HG03342 (cell line): ENCODE measurements at regions not wholly inside any gene's neighbourhood (a gene's known extent, or its start where the extent isn't known, plus 50 kb on each side); places are given as distances from the start of the nearest gene placed in this dataset.
A peak's percentile ranks its signal among the peaks of the same experiment; 100 is the strongest.

Experiments used
- ATAC-seq: cut with Tn5 transposase; IDR thresholded peaks from one replicate; pipeline ENCODE4 v1.9.1; 2021; ENCODE audit warnings: mild to moderate bottlenecking, moderate library complexity; ENCODE audit not compliant: unreplicated experiment

DNA sequence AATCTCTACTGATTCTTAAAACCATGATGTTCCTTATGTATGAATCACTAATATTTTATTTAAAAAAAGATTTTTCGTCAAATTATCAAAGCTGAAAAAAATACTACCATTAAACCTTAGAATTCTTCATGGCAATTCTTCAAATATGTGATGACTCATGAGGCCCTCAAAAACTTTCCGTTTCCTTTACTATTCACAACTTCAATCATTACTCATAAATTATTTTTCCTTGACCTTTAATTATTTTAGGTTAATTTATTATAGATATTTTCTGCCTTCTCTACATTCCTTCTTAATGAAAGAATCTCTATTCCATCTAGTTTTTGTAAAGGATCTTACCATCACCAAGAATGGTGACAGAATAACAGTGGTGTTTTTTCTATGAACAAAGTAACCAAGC lies 162.1 kb upstream of the SOX5 start:
- ATAC-seq = no peak

DNA sequence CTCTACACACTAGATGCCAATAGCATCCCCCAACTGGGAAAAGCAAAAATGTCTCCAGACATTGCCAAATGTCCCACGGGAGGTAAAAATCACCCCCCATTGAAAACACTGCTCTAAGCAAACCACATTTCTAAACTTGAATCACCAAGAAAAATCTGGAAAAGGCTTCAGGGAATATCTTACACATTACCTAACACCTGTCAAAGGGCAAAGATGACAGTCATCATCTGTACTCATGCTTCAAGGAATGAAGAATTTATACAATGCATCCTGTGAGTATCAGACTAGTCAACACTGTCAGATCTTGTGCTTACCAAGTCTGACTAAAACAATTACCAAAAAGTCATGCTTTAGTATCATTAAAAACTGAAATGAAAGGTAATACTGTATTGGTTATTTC lies 161.6 kb upstream of the SOX5 start:
- no peak for ATAC-seq

DNA sequence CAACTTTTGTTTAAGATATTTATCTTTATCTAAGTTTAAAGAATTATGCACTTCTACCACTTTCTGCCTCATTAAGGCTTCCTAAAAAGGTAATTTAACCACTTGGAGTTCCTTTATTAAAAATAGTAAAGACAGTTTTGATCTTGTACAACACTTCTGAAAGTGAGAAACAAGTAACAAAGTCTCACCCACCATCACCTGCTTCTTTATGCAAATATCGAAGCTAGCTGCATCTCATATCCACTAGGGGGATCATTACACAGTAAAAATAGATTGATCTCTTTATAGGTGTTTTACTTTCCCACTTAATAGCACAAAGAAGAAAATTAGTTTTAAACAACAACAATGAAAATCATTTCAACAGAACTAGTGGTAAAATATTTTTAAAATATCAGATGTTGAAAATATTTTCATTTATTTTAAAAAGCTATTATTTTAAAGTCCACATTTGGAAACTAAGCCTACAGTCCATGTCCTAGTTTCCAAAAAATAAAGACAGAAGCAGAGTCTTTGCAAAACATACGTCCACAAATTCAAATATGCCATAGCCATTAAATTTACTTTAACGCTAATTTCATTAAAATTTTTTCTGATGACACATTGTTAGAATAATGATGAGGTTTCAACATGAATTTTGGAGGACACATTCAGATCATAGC lies 160.0 kb upstream of the SOX5 start:
- ATAC-seq = peak; percentile 97

DNA sequence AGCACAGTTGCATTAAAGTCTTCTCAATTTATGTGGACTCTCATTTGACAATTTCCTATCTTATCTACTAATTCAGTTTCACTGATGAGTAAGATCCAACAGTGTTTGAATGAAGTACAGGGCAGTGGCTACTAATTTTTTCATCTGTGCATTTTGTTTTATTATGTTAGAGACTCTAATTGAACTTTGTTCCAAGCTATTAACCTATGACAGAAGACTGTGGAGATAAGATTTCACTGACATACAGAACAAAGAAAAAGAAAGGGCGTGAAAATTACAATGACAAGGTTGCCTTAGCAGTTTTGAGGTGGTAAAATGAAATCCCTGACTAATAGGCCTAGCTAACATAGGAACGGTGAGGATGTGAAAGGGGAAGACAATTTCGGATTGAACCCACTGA lies 153.2 kb upstream of the SOX5 start:
- no peak for ATAC-seq

DNA sequence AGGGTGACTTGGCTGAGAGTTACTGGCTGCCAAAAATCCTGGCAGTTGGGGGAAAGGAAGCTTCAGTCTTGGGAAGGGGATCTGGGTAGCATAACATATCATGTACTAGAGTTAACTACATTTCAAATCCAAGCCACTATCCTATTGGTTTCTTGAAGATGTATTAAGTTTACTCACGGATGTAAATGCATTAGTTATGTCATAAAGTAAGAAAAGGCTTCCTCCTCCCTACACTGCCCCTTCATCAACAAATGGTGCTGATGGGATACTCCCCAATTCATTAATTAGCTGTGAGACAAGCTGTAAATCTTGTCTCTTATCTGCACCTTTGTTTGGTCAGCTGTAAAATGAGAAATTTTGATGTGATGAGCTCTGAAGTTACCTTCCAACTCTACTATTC lies 150.1 kb upstream of the SOX5 start:
- ATAC-seq = no peak

DNA sequence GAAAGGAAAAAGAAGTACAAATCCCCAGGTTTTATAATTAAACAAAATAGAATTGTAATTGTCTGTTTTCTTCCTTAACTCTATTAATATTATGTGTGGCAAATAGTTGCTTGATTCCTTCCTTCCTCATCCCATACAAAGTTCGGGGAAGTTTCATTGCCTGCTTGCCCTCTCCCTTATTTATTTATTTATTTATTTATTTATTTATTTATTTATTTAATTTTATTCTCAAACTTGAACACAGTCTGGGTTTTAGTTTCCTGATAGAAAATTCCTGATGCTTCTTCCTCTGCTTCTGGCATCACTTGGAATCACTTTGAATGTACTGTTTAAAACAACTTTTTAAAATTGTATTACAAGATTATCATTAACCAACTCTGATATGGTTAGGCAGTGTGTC lies 145.8 kb upstream of the SOX5 start:
- no peak for ATAC-seq

DNA sequence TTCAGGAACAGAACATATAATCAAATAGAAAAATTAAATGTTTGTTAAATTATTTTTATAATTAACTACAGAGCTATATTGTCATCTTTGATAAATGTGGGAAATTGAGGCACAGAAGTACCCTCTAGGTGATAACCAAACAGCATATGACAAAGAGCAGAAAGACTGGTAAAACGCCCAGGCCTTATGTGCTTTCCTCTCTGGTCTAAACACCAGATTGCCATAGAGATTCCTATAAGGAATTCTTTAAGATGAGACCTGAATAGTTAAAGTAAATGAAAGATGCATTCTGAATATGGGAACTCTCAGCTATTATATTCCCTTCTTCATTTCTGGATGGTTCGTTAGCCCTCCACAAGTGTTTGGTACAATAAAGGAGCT lies 140.0 kb upstream of the SOX5 start:
- ATAC-seq = no peak

DNA sequence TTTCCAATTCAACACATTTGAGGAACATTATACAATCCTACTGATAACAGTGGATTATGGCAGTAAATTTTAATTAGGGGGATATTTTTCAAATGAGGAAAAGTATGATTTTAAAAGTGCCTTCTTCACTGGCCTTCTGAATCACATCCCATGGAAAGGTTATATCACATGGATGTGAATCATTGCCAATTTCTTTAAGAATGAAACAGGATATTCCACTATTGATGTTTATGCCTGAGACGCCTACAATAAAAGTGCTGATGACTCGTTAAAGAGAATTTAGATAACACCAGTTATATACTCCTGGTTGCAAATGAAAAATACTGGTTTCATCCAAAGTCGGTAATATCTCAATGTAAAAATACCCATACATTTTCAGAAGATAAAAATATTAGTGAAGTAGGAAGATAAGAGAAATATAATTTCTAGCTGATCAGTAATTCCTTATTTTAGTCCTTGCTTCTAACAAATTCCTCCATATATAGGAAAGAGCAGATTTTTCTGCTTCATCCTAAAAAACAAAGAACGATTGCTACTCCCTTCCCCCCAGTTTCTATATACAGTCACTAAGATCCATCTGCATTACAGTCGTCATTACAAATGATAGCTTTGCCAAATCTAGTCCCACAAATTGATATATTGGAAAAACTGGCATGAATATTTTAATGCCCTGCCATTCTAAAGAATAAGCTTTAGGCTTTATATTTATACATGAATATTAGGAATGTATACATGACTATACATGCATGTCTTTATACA lies 139.5 kb upstream of the SOX5 start:
- no peak for ATAC-seq

DNA sequence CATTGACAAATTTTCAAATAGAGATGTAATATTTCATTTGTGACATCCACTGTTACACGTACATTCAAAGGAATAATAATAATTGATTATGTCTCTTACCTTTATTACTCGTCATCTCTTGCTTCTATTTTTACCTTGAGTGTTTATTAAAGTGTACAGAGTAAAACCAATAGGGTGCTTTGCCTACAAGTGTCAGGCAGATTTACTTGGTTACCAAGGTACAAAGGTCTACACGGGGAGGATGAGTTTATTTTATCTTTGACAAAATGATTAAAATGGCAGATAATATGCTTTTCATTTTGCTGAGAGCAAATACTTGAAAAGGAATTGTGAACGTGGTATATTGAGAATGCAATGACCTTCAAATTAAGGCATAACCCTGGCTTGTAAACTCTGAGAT lies 137.8 kb upstream of the SOX5 start:
- ATAC-seq = no peak

DNA sequence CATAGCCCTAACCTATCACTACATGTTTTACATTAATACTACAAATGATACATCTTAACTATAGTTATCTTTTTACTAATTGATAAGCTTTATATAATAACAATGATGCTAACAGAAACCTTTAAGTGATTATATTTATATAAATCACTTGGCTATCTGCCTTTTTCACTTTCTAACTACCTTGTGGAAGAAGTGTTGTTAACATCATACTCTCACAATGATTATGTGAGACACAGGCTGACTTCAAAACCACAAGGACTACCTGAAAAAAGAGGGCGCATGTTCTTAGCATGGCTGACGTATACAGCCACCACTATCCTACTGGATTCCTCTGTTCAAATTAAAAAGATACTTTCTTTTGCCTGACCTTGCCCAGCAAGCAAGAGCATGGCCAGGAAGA lies 135.3 kb upstream of the SOX5 start:
- no peak for ATAC-seq

DNA sequence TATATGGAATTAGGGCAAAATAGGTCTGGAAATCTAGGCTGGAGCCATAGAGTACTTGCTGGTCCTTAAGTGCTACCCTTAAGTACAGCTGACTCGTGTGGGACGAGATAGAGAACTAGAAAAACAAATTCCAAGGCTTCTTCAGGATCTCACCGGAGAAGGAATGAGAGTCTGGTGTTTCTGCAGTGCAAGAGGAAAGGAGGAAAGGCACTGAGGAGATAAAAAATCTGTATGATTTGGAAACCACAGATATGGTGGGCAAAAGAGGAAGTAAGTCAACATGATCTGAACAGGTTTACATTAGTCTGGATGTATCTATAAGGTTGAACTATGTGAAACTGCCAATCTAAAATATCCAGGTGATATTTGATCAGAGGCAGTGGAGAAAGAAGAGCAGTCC lies 134.4 kb upstream of the SOX5 start:
- ATAC-seq = no peak

DNA sequence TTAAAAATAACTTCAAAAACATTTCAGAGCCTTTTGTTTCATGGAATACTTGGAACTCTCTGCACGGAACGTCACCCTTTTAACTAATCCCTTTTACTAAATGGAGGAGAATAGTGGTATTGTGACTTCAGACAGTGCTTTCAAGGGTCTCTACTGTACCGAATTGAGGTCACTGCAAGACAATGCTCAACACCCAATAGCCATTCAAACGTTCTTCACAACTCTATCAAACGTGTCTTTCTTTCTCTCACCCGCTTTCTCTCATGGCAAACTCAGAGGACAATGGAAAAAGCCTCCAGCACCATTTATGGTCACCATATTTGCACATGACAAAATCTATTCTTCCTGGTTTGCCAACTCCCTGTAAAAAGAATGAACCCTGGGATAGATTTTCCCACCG lies 132.1 kb upstream of the SOX5 start:
- ATAC-seq = no peak

DNA sequence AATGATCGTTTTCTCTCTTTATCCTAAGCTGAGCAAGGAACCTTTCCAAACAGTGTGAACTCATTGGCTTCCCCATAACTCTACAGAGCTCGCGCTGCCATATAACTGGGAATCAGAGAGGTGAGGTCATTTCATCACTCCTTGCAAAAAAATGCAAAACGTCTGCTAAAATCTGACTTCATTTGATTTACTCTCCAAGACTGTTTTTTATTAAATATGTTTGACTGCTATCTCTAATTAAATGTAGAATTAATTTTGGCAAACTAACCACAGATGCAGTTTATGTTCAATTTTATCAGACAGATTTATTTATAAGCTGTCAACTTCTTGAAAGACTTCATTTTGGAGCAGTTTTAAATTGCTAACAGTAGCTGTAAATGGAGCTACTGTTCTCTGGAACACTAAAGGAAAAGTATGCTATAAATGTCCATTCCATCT lies 131.6 kb upstream of the SOX5 start:
- no peak for ATAC-seq

DNA sequence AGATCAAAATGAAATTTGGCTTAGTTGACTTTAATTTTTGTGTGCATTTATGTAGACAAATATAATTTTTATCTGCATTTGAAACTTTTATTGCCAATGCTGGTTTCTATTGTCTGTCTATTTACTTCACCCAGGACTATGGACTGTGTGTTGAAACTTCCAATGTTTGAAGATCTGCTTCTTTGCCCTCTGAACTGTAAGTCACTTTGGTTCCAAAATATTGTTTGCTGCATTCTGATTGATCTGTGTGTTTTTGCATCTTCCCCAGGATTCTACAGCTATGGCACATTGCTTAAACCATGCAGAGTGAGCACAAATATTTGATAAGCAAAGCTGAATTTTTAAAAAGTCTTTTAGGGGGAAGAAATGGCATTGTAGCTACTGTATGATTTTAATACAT lies 131.0 kb upstream of the SOX5 start:
- no peak for ATAC-seq

DNA sequence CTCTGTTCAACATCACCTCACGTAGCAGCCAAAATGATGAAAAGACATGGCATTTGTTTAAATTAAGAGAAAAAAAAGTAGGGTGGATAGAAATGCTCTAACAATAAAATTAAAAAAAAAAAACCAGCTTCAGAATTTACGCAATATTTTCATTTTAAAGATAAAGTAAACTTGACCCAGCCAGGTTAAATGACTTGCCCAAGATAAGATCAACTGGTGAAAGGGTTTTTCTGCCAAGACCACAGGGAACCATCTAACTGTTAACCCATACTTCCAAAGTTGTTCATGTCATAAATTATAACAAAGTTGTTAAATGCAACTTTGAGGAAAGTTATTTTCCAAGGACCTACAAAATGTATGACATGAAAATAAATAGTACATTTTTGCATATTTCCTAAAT lies 129.6 kb upstream of the SOX5 start:
- ATAC-seq = no peak

DNA sequence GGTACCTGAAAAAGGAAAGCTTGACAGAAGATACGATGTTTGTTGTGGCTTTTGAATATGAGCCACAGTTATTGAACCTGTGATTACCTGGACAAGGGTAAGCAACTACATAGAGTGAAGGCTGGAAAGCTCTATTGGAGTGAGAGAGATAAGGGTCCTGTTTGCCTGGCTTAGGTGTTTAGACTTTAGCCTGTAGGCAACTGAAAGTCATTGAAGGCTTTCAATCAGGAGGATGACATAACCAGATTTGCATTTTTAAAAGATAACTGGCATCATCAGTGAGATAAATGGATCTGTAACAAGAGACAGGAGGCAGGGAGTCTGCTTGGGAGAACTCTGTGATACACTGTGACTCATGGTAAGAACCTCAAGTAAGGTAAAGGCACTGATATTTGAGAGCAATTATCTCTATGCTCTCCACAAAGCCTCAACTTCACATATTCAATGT lies 128.9 kb upstream of the SOX5 start:
- ATAC-seq = no peak

DNA sequence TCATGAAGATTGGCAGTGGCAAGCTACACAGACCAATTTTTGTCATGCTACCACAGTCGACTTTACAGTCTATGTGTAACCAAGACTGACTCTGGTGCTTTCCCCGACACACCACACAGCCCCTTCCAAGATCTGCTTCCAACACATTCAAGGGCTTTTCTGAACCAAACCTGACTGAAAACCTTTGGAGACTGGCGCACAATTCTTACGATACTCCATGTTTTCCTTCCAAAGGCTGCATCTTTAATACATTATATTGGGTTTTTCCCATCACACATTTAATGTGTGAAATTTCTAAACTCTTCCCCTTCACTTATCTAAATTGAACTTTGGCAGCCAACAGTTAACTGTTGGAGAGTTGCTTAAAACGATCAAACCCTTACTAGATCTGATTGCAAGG lies 127.7 kb upstream of the SOX5 start:
- ATAC-seq = no peak

DNA sequence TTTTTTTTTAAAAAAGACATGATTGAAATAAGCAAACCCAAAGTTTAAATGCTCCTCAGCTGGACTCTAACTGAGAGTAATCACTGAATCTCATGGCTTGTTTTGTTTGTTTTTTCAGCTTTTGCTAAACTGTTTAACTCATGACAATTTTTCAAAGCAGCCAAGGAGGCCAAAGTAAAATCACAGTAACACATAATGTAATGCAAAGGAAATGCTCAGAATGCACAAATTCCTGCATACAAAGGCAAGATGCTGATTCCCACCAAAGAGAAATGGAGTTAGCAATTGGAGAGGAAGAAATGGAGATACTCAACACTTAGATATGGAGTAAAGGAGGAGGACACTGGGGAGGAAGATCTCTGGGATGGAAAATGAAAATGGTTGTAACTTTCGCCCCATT lies 126.2 kb upstream of the SOX5 start:
- ATAC-seq = no peak

DNA sequence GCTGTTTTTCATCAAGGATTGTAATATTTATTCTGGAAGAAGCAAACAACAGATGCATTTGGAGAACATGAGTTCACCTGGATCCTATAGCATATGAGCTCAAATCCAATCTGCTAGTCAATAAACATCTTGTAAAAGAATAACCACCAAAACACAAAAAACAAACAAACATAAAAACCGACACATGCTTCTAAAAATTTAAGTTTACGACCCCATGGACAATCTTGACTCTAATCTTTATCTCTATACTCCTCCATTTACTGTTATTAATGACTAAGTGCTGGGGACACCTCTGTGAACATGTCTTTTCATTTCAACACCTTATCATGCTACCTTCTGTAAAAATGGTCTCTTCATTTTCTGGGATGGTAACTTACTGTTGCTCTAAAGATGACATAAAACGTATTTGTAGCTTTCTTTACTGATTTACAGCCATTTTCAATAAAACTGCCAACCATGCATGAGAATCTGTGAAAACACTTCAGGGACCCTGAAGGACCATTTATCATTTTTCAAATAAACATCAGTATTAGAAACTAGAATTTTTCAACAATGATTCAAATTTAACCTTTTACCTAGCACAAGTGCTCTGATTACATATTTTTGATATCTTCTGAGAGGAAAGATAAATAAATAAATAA lies 123.8 kb upstream of the SOX5 start:
- ATAC-seq = no peak

DNA sequence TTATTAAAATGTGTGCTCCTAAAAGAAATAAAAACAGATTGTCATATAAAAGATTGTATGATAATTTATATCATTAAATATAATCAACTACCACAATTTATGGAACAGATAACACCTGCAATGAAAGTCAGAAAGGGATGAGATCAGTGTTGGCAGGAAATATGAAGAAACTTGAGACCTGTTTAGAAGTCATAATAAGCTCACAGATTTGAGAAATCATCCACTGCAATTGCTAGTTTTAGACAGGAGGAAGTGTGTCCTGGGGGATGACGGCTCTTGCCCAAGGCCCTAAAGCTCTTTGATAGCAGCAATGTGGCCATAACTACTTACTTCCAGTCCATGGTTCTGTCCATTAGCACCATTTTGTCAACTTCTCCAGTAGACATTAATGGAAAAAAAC lies 122.8 kb upstream of the SOX5 start:
- ATAC-seq = no peak

DNA sequence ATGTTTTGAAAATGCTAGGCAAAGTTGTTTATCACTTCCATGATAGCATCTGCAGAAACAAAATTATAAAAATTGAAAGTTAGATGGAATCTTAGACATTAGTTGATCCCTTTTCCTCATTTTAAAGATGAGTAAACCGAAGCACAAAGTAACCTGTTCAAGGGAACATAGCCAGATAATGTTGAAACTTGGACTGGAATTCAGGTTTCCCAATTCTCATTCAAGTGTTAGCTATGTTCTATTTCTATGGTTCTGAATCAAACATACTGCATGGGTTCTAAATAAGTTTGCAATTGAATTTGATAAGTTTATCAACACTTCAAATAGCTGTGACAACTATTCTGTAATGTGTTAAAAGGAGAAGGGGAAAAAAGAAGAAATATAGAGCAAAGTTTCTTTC lies 122.4 kb upstream of the SOX5 start:
- no peak for ATAC-seq
